Hepatocyte (in vitro differentiated cells): ENCODE measurements at regions not wholly inside any gene's neighbourhood (a gene's known extent, or its start where the extent isn't known, plus 50 kb on each side); places are given as distances from the start of the nearest gene placed in this dataset.

Source experiments
- DNase-seq: peaks from one replicate; pipeline ENCODE4 v3.0.0-alpha.2; 2016; ENCODE audit warnings: low spot score
- H2AFZ ChIP-seq: fragments of 200-600 bp; sonication (generic); 2 replicates; pipeline ENCODE4 v1.6.0; 2016; ENCODE audit warnings: antibody characterized with exemption, mild to moderate bottlenecking
- H3K27ac ChIP-seq: fragments of 200-600 bp; sonication (generic); 2 replicates; pipeline ENCODE4 v1.5.1; 2016; ENCODE audit warnings: mild to moderate bottlenecking
- H3K27me3 ChIP-seq: fragments of 200-600 bp; sonication (generic); 2 replicates; pipeline ENCODE4 v1.6.1; 2016
- H3K36me3 ChIP-seq: fragments of 200-600 bp; sonication (generic); replicated peaks from 2 replicates; pipeline ENCODE4 v1.5.1; 2016; ENCODE audit warnings: low read depth; ENCODE audit not compliant: insufficient read depth
- H3K4me1 ChIP-seq: fragments of 200-600 bp; sonication (generic); 2 replicates; pipeline ENCODE4 v1.5.1; 2016; ENCODE audit warnings: mild to moderate bottlenecking, moderate library complexity; ENCODE audit not compliant: insufficient read depth
- H3K4me2 ChIP-seq: fragments of 200-600 bp; sonication (generic); 2 replicates; pipeline ENCODE4 v1.6.0; 2016
- H3K4me3 ChIP-seq: fragments of 200-600 bp; sonication (generic); 2 replicates; pipeline ENCODE4 v1.5.1; 2016; ENCODE audit warnings: mild to moderate bottlenecking
- H3K79me2 ChIP-seq: fragments of 200-600 bp; sonication (generic); 2 replicates; pipeline ENCODE4 v1.6.0; 2017; ENCODE audit warnings: mild to moderate bottlenecking
- H3K9me2 ChIP-seq: fragments of 200-600 bp; sonication (generic); replicated peaks from 2 replicates; pipeline ENCODE4 v1.6.0; 2017; ENCODE audit warnings: mild to moderate bottlenecking; ENCODE audit not compliant: insufficient read depth
- H3K9me3 ChIP-seq: fragments of 200-600 bp; sonication (generic); 2 replicates; pipeline ENCODE4 v1.5.1; 2016; ENCODE audit warnings: low read depth, mild to moderate bottlenecking
- H4K20me1 ChIP-seq: fragments of 200-600 bp; sonication (generic); 2 replicates; pipeline ENCODE4 v1.6.0; 2016; ENCODE audit warnings: mild to moderate bottlenecking; ENCODE audit not compliant: insufficient read depth, poor library complexity, severe bottlenecking
- CTCF ChIP-seq: fragments of 200-600 bp; sonication (generic); IDR thresholded peaks from 2 replicates; pipeline ENCODE4 v1.5.1; 2016; ENCODE audit warnings: antibody characterized with exemption, mild to moderate bottlenecking; ENCODE audit not compliant: poor library complexity
- EZH2 ChIP-seq: fragments of 200-600 bp; sonication (generic); IDR thresholded peaks from 2 replicates; pipeline ENCODE4 v1.6.1; 2016; ENCODE audit warnings: antibody characterized with exemption, mild to moderate bottlenecking, borderline replicate concordance
- EZH2phosphoT487 ChIP-seq: fragments of 200-600 bp; sonication (generic); IDR thresholded peaks from one replicate; pipeline ENCODE4 v1.6.1; 2018; ENCODE audit warnings: antibody characterized with exemption, mild to moderate bottlenecking, low read depth, moderate library complexity; ENCODE audit not compliant: unreplicated experiment, severe bottlenecking
- WGBS: methylation state at CpG from one replicate; pipeline ENCODE4 v1.1.6; 2016; ENCODE audit warnings: low lambda C conversion rate; ENCODE audit errors: missing lambda C conversion rate; 5-methylcytosine and 5-hydroxymethylcytosine counted together

- H2AFZ ChIP-seq = no peak overlapping the region
- H3K27me3 ChIP-seq = no peaks in the 10 kb centered on the region
- no peaks in the 10 kb centered on the region for H3K36me3 ChIP-seq
- H3K9me2 ChIP-seq = no peaks in the 10 kb centered on the region
- H4K20me1 ChIP-seq = no peaks in the 10 kb centered on the region
- no peak overlapping the region for H3K27ac ChIP-seq
- H3K79me2 ChIP-seq = no peaks in the 10 kb centered on the region
- H3K4me2 ChIP-seq = no peak overlapping the region
- TF ChIP-seq EZH2phosphoT487 (no peak), EZH2 (no peak), CTCF (no peak)
- H3K9me3 ChIP-seq = no peaks in the 10 kb centered on the region
- H3K4me3 ChIP-seq = no peak overlapping the region
- no peak for DNase-seq
- peaks cover 7% of the 10 kb centered on the region for H3K4me1 ChIP-seq
- WGBS = 73% methylated on average over 11 of the region's 11 CpGs
Measured at GRCh38 chr2:15749460-15750432, 158.1 kb downstream of the DDX1 start.

- Histone ChIP-seq H3K27me3 (no peaks in the 10 kb centered on the region), H3K9me3 (no peaks in the 10 kb centered on the region), H3K4me1 (peaks cover 7% of the 10 kb centered on the region), H3K4me3 (no peak overlapping the region), H3K4me2 (no peak overlapping the region), H3K27ac (no peak overlapping the region), H3K9me2 (no peaks in the 10 kb centered on the region), H2AFZ (no peak overlapping the region), H3K79me2 (no peaks in the 10 kb centered on the region), H4K20me1 (no peaks in the 10 kb centered on the region), H3K36me3 (no peaks in the 10 kb centered on the region)
- TF ChIP-seq EZH2phosphoT487 = no peak
- no peak for TF ChIP-seq CTCF
- no peak for TF ChIP-seq EZH2
- WGBS = 58% methylated on average over 3 of the region's 3 CpGs
- no peak for DNase-seq
Measured at GRCh38 chr2:15750433-15750814, 158.8 kb downstream of the DDX1 start.

DNA sequence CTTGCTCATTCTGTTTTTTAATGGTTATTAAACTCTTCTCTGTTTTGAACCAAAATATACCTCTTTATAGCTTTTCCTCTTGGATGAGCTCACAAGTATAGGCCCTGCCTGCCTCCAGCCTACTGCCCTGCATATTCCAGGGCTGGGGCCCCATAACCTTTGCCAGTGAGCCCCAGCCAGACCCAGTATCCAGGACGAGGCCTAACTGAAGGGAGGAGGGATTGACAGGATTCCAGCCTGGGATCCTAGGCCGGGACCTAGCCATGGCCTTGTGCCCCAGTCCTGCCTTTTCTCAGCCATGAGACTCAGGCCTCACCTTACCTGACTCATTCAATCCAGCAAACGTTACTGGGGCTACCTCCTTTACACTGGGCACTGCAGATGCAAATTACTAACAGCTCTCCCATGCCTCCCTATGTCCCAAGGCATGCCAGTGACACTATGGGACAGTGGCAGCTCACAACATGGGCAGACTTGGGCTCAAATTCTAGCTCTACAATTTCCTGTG lies 159.2 kb downstream of the DDX1 start:
- H2AFZ ChIP-seq = no peak overlapping the region
- no peaks in the 10 kb centered on the region for H4K20me1 ChIP-seq
- no peak overlapping the region for H3K27ac ChIP-seq
- WGBS = 86% methylated on average over 3 of the region's 3 CpGs
- H3K4me2 ChIP-seq = no peak overlapping the region
- H3K9me2 ChIP-seq = no peaks in the 10 kb centered on the region
- no peak for TF ChIP-seq EZH2phosphoT487
- TF ChIP-seq CTCF = no peak
- no peak for TF ChIP-seq EZH2
- DNase-seq = no peak
- no peaks in the 10 kb centered on the region for H3K79me2 ChIP-seq
- H3K27me3 ChIP-seq = no peaks in the 10 kb centered on the region
- H3K9me3 ChIP-seq = no peaks in the 10 kb centered on the region
- H3K4me3 ChIP-seq = no peak overlapping the region
- H3K36me3 ChIP-seq = no peaks in the 10 kb centered on the region
- H3K4me1 ChIP-seq = peaks cover 7% of the 10 kb centered on the region
